Fibroblast of skin of abdomen (primary cell): ENCODE measurements at regions not wholly inside any gene's neighbourhood (a gene's known extent, or its start where the extent isn't known, plus 50 kb on each side); places are given as distances from the start of the nearest gene placed in this dataset.

Experiments used
- DNase-seq: peaks from one replicate; pipeline ENCODE4 v3.0.0-alpha.2; 2013

DNA sequence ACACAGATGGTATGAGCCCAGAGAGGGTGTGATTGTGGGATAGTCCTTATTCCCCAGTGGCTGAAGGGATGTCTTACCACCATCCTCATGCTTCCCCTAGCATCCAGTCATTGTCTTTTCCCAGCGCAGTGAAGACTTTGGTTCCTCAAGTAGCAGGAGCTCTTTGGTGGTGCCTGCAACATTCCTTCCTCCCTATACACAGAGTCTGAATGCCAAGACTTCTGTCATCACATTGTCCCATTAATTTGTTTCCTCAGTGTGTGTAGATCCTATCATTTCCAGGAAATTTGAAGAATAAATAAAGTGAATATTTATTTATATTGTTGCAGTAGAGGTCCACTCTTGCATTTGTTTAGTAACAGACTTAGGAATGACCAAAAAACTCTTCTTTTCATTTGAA, 147.2 kb downstream of the DACT1 start:
- DNase-seq: no peak

DNA sequence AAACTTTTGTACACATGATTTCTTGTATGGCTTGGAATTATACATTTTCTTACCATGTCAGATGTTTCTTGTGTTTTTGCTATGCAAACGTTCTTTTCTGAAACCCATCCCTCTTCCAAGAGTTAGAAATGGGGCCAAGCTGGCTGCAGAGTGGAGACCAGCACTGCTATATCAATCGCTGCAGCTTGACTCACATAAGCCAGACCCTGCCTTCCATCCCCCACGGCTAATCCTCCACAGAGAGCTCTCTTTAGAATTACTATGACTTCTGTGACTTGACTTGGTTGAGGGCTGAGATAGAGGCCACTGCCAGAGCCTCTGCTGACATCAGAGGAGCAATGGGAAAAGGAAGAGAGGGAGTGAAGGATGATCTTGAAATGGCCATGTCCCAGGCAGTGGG, 147.9 kb downstream of the DACT1 start:
- DNase-seq: no peak

- DNase-seq: no peak
Measured at GRCh38 chr14:58787592-58787991, 149.8 kb downstream of the DACT1 start.

DNA sequence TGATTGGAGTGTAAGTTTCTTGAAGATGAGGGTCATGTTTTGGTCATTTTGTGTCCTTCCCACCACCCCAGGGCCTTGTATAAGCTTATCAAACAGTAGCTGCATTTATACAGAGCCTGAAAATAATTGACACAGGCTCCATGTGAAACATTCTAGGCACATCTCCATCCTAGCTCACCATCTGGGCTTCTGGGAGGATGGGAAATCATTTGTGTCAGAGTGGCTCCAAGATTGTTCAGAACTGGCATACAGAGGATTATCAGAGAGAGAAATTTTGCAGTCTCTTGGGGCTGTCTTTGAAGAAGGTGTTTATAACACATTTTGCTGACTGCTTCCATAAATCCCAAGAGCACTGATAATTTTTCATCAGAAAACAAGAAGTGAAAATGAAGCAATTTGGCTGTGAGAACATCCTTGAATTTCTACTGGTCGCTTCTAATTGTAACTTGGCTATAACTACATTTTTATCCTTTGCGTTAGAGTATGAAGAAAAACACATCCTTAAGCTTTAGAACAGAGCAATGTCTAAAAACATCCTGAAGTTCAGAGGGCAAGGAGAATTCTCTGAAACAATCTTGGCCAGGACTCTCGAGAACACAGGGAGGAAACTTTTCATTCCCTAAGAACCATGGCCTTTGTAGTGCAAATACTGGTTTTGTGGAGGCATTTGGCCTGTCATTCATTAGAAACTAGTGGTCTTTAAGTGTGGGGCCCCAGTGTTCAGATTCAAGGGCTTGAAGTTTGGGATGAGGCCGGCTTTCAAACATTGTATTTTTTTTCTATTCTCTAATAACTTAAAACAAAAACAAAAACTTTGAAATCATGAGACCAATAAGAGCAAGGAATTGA, 151.1 kb downstream of the DACT1 start:
- DNase-seq: no peak

DNA sequence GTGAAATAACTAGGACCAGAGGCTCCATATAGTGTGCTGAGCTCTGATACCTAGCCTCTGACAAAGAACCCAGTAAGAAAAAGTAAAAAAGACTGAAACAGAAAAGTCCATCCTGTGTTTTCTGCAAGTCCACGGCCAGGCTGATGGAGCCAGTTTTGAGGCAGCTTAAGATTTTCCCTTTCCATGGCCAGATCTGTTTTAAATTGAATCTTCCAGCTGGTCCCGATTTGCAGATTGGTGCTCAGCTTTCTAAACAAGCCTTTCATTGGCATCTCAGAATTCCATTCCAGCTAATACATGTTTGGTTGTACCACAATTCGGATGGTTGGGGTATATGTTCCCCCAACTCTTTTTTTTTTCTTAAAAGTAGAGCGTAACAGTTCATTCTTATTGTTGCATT, 152.0 kb downstream of the DACT1 start:
- no peak for DNase-seq

GRCh38 chr14:58792416-58792815, 154.7 kb downstream of the DACT1 start:
- DNase-seq: no peak

- peak; percentile 25 for DNase-seq
Measured at GRCh38 chr14:58793131-58793740, 155.5 kb downstream of the DACT1 start.

- no peak for DNase-seq
Measured at GRCh38 chr14:58794993-58795762, 157.4 kb downstream of the DACT1 start.

DNA sequence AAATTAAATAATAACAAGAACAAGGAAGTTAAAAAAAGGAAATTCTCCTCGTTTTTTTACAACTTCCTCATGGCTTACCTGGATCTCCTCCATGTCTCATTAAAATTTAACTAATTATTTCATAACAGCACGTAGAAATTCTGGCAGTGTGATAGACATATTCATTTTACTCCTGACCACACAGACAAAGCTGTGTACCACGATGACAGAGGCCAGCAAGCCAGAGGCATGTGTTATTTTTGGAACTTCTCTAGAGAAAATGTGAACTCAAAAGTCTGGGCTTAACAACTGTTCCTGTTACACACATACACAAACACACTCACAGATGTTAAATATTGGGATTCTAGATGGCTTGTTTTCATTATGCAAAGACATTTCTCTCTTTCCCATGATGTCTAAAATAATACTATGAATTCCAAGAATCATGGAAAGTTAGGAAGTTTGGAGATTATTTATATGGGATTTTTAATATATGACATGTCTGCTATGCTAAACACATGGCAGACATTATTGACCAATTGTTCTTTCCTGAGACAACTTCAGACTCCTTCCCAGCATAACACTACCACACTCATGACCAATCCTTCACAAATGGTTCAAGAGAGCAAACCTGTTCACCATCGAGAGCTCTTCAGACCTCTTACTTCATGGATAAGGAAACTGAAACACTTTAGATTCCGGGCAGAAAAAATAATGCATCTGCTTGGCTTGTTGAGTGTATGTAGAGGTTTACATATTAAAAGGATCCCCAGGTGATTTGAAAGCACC, 158.7 kb downstream of the DACT1 start:
- DNase-seq: no peak

DNA sequence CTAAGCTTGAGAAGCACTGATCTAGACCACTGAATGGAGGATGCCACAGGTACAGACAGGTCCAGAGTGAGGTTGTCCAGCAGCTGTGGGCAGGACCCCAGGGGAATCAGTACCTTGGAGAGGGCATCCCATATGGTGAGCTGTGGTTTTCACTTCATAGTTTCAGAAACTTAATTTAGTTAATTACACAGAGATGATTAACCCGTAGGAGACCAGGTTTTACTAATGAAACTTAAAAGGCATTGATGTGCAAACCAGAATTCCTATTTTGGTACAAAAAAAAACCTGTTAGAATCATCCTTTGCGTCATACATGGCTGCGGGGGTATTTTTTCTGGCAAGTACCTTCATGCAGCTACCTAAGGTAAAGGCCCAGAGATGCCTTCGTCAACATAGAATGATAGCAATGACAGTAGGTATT, 159.3 kb downstream of the DACT1 start:
- no peak for DNase-seq

DNA sequence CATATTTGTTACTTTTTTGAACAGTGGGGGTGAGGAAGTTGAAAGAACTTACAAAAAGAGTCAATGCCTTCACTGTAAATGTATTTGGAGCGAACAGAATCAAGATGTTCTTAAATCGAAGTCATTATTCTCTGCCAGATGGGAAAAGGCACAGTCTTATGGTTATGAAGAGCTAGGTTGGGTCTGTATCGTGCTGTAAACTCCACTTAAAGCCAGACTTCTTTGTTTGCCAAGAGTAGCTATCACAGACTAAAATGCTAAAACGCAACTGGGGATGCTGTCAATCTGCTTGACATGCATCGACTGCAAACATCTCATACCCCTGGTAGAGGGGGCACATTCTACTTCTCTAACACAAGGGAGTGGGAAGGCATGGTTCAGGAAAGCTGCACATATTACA, 160.4 kb downstream of the DACT1 start:
- no peak for DNase-seq

GRCh38 chr14:58801086-58801485, 163.3 kb downstream of the DACT1 start:
- DNase-seq: no peak

DNA sequence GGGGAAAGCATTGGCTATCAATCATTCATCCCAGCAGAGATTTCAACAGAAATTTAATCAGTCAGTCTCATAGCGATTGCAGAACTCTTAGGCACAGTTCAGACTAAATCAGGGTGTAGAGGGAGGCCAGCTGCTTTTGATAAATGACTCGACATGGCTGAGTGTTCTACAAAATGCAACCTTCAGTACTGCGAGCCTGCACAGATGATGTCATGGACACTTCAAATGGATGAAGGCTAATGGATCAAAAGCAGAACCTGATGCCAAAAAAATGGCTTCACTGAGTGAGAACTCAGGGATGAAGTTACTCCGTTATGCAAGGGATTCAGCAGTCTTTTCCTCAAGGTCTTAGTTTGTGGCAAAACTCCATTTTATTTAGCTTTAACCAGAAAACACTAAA, 167.3 kb downstream of the DACT1 start:
- DNase-seq: peak; percentile 95

GRCh38 chr14:58805605-58806409, 168.0 kb downstream of the DACT1 start:
- peak; percentile 76 for DNase-seq

DNA sequence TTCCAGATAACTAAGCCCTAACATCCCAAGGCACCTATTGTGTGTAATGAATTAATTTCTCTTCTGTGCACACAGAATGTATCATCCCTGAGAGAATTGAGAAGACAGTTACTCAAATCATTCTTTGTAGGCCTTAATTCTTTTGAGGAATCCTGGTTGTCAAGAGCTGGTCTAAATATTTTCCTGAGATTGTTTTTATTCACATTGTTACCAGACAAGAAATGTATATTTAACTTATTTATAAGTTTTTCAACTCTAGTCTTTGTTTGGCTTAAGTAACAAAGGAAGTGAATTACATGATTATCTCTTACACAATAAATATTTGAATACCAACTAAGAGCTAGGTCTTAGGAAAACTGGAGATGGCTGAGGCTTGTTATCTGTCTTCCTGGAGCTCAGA, 169.4 kb downstream of the DACT1 start:
- DNase-seq: peak; percentile 48

GRCh38 chr14:58808828-58809227, 171.1 kb downstream of the DACT1 start:
- DNase-seq: no peak

DNA sequence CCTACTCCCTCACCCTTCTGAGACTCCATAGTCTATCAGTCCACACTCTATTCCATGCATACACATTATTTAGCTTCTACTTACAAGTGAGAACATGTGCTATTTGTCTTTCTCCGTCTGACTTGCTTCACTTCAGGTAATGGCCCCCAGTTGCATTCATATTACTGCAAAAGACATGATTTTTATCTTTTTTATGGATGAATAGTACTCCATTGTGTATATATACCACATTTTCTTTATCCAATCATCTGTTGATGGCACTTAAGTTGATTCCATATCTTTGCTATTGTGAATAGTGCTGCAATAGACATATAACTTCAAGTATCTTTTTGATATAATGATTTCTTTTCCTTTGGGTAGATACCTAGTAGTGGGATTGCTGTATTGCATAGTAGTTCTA, 171.8 kb downstream of the DACT1 start:
- no peak for DNase-seq

DNA sequence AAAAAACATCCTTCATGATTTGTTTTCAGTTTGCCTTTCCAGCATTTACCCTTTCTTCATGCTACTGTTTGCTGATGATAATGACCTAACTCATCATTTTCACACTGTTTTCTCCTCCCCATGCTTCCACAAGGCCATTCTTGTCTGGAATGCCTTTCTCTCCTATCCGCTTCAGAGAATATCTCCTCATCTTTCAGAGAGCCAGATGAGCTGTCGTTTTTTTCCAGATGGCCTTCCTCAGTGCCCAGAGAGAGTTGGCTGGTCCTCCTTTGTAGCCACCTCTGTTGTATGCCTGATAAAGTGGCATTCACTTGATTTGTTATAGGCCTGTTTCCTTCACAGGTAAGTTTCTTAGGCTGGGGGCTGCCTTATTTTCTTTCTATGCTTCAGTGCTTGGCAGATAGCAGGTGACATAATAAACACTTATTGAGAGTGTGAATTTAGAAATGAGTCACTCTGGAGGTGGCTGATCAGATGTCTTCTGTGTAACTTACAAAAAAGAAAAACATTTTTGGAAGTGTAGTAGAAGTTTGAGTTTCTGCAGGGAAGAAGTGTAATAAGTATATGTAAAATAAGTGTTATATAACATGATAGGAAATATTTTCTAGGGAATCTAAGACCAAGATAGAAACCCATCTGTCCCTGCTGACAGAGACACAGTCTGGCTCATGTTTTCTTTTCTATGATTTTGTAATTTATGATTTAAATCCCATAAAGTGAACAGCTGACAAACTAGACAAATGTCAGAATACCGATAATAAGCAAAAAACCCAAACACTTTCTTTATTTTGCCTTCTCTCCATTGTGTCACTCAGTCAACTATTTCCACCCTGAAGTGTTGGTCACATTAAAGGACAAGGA, 174.5 kb downstream of the DACT1 start:
- DNase-seq: no peak

- DNase-seq: no peak
Measured at GRCh38 chr14:58813745-58814144, 176.0 kb downstream of the DACT1 start.

DNA sequence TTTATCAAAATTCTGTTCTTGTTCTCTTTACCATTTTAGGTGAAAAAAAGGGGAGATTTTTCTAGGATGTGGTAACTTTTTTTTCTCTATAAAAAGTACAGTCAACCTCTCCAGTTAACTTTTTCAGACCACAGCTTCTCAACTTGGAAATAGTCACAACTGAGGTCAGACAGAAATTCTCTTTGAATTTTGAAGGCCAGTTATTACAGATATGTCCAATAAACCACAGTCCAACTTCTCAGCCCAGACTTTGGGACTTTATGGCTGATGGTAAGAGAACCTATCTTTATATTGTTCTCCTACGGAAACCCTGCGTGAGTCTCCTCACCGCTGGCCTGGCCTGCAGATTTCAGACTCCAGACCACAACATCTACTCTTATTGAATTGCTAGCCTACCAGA, 176.7 kb downstream of the DACT1 start:
- no peak for DNase-seq

GRCh38 chr14:58815161-58815701, 177.5 kb downstream of the DACT1 start:
- peak; percentile 90 for DNase-seq
